ENCODE measurements at regions not wholly inside any gene's neighbourhood (a gene's known extent, or its start where the extent isn't known, plus 50 kb on each side); places are given as distances from the start of the nearest gene placed in this dataset.
"Not testable (repeated sequence)": the region's sequence is repeated elsewhere in the genome, so short reads cannot be mapped to it uniquely, and the experiment has no call there.

- no peaks in the 10 kb centered on the region for H3K27me3 ChIP-seq
- H3K4me3 ChIP-seq, result no peak overlapping the region
- DNase-seq, result no peak
- H3K36me3 ChIP-seq, result no peaks in the 10 kb centered on the region
- H3K9me3 ChIP-seq, result no peaks in the 10 kb centered on the region
Observed at GRCh38 chr5:136772491-136772890, 407.1 kb upstream of the TRPC7 start.

GRCh38 chr5:136769900-136770684 lies 404.7 kb upstream of the TRPC7 start:
- DNase-seq, result peak; percentile 67
- Histone ChIP-seq H3K9me3 (no peaks in the 10 kb centered on the region), H3K36me3 (no peaks in the 10 kb centered on the region), H3K27me3 (no peaks in the 10 kb centered on the region), H3K4me3 (no peak overlapping the region)

GRCh38 chr5:136769093-136769492 lies 403.7 kb upstream of the TRPC7 start:
- Histone ChIP-seq H3K27me3 (no peaks in the 10 kb centered on the region), H3K4me3 (no peak overlapping the region), H3K9me3 (no peaks in the 10 kb centered on the region), H3K36me3 (no peaks in the 10 kb centered on the region)
- DNase-seq, result no peak

- Histone ChIP-seq H3K9me3 (no peaks in the 10 kb centered on the region), H3K36me3 (no peaks in the 10 kb centered on the region), H3K4me3 (no peak overlapping the region), H3K27me3 (no peaks in the 10 kb centered on the region)
- no peak for DNase-seq
Observed at GRCh38 chr5:136768457-136768856, 403.1 kb upstream of the TRPC7 start.

GRCh38 chr5:136766456-136766855 lies 401.1 kb upstream of the TRPC7 start:
- peak; percentile 95 for DNase-seq
- no peaks in the 10 kb centered on the region for H3K27me3 ChIP-seq
- H3K36me3 ChIP-seq, result no peaks in the 10 kb centered on the region
- no peak overlapping the region for H3K4me3 ChIP-seq
- no peaks in the 10 kb centered on the region for H3K9me3 ChIP-seq

GRCh38 chr5:136764601-136765000 lies 399.3 kb upstream of the TRPC7 start:
- H3K36me3 ChIP-seq, result no peaks in the 10 kb centered on the region
- no peak for DNase-seq
- no peaks in the 10 kb centered on the region for H3K27me3 ChIP-seq
- H3K9me3 ChIP-seq, result no peaks in the 10 kb centered on the region
- H3K4me3 ChIP-seq, result no peak overlapping the region

GRCh38 chr5:136763548-136763947 lies 398.2 kb upstream of the TRPC7 start:
- DNase-seq, result no peak
- Histone ChIP-seq H3K36me3 (no peaks in the 10 kb centered on the region), H3K27me3 (no peaks in the 10 kb centered on the region), H3K4me3 (no peak overlapping the region), H3K9me3 (no peaks in the 10 kb centered on the region)

GRCh38 chr5:136754216-136754615 lies 388.9 kb upstream of the TRPC7 start:
- DNase-seq, result no peak
- Histone ChIP-seq H3K9me3 (no peaks in the 10 kb centered on the region), H3K27me3 (peaks cover 3% of the 10 kb centered on the region; the same call in 1 of the 2 replicates), H3K36me3 (no peaks in the 10 kb centered on the region), H3K4me3 (no peak overlapping the region)

- no peaks in the 10 kb centered on the region for H3K9me3 ChIP-seq
- DNase-seq, result no peak
Observed at GRCh38 chr5:136750224-136750862, 385.0 kb upstream of the TRPC7 start.

GRCh38 chr5:136749016-136749415 lies 383.7 kb upstream of the TRPC7 start:
- no peaks in the 10 kb centered on the region for H3K36me3 ChIP-seq
- DNase-seq, result no peak
- H3K4me3 ChIP-seq, result no peak overlapping the region
- H3K27me3 ChIP-seq, result no peaks in the 10 kb centered on the region
- no peaks in the 10 kb centered on the region; the same call in 1 of the 2 replicates for H3K9me3 ChIP-seq

More at GRCh38 chr5:136750224-136750862, 385.0 kb upstream of the TRPC7 start:
- no peak overlapping the region for H3K4me3 ChIP-seq
- peaks cover 3% of the 10 kb centered on the region; the same call in 1 of the 2 replicates for H3K27me3 ChIP-seq
- no peaks in the 10 kb centered on the region for H3K36me3 ChIP-seq

GRCh38 chr5:136743052-136743451 lies 377.7 kb upstream of the TRPC7 start:
- Histone ChIP-seq H3K9me3 (peaks cover 10% of the 10 kb centered on the region), H3K27me3 (no peaks in the 10 kb centered on the region), H3K4me3 (no peak overlapping the region), H3K36me3 (no peaks in the 10 kb centered on the region)
- DNase-seq, result no peak

GRCh38 chr5:136740228-136740627 lies 374.9 kb upstream of the TRPC7 start:
- Histone ChIP-seq H3K36me3 (no peaks in the 10 kb centered on the region), H3K4me3 (no peak overlapping the region), H3K9me3 (peaks cover 10% of the 10 kb centered on the region), H3K27me3 (no peaks in the 10 kb centered on the region)
- DNase-seq, result no peak

- H3K36me3 ChIP-seq, DNase-seq, H3K9me3 ChIP-seq, H3K4me3 ChIP-seq, H3K27me3 ChIP-seq: not testable (repeated sequence)
Observed at GRCh38 chr5:136739271-136739670, 373.9 kb upstream of the TRPC7 start.

GRCh38 chr5:136738829-136739228 lies 373.5 kb upstream of the TRPC7 start:
- Histone ChIP-seq H3K9me3 (peaks cover 8% of the 10 kb centered on the region), H3K4me3 (no peak overlapping the region)
- no peak for DNase-seq

GRCh38 chr5:136736021-136736420 lies 370.7 kb upstream of the TRPC7 start:
- no peaks in the 10 kb centered on the region for H3K27me3 ChIP-seq
- DNase-seq, result no peak
- H3K9me3 ChIP-seq, result no peaks in the 10 kb centered on the region
- no peaks in the 10 kb centered on the region for H3K36me3 ChIP-seq
- no peak overlapping the region for H3K4me3 ChIP-seq

More at GRCh38 chr5:136738829-136739228, 373.5 kb upstream of the TRPC7 start:
- Histone ChIP-seq H3K27me3 (no peaks in the 10 kb centered on the region), H3K36me3 (no peaks in the 10 kb centered on the region)

GRCh38 chr5:136735611-136736010 lies 370.3 kb upstream of the TRPC7 start:
- H3K36me3 ChIP-seq, H3K27me3 ChIP-seq, H3K4me3 ChIP-seq, H3K9me3 ChIP-seq, DNase-seq: not testable (repeated sequence)

GRCh38 chr5:136734628-136735027 lies 369.3 kb upstream of the TRPC7 start:
- no peak for DNase-seq
- H3K9me3 ChIP-seq, result no peaks in the 10 kb centered on the region
- no peak overlapping the region for H3K4me3 ChIP-seq
- no peaks in the 10 kb centered on the region for H3K36me3 ChIP-seq
- H3K27me3 ChIP-seq, result no peaks in the 10 kb centered on the region

GRCh38 chr5:136732751-136733150 lies 367.4 kb upstream of the TRPC7 start:
- no peaks in the 10 kb centered on the region for H3K36me3 ChIP-seq
- H3K9me3 ChIP-seq, result no peaks in the 10 kb centered on the region
- H3K4me3 ChIP-seq, result no peak overlapping the region
- DNase-seq, result no peak
- H3K27me3 ChIP-seq, result no peaks in the 10 kb centered on the region

All from MG63 (cell line).